ENCODE measurements at regions not wholly inside any gene's neighbourhood (a gene's known extent, or its start where the extent isn't known, plus 50 kb on each side); places are given as distances from the start of the nearest gene placed in this dataset.

DNA sequence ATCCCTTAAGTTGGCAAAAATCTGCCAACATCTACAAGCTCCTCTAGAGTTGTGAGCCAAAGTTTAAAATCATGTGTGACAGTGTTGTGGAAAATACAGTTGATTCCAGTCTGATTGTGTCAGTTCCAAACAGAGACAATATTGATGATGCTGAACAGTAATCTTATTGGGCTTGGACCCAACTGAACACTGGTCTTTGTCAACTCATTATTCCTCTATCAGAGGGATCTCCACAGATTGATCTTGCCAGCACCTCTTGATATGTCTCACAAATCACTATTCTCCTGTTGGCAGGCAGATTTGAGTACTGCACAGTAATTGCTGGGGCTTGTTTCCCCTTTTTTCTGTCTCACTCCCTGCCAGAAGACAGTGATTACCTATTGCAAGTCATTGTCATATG lies 326.6 kb upstream of the DPH6 start:
- no peak for DNase-seq

DNA sequence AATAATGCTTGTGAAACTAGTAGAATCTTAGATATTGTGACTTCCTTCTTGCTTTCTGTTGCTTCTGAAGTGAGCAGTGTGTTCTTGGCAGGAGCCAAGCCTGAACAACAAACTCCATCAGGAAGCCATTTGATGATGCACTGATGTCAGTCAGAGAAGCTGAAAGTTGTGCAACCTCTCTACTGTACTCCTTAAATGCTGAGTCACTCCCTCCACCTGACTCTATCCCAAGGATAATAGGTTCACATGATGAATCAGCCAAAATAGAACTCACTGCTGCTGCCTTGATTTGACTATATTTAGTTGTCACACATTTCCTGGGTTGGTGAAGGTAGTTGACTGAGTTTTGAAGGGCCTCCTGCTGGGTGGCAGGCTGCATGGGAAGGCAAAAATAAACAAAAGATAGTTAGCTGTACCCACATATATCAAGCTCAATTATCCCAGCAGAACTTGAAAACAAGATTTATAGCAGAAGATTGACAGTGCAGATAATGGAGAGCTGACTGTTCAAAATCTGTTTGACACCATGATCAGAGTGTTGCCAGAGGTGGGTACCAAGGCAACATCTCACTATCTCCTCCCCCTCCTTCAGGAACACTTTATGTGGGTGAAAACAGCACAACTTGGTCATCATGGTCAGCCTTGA lies 328.4 kb upstream of the DPH6 start:
- DNase-seq, result no peak

DNA sequence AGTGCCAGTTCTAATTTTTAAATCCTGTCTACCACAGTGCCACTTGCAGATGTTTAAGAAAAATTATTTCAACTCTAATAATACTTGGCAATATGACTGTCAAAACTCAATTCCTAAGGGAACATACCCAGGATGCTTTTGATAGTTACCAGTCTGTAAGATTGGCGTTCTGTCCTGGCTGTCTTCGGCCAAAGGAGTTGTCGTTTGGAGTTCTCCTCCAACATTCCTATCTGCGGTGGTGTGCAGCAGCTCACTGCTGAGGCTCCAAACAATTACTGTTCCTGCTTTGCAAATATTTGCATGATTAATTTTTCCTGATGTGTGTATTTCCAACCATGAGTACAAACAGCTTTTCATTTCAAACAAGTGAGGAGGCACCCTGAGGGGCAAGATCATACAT lies 330.8 kb upstream of the DPH6 start:
- DNase-seq, result no peak

DNA sequence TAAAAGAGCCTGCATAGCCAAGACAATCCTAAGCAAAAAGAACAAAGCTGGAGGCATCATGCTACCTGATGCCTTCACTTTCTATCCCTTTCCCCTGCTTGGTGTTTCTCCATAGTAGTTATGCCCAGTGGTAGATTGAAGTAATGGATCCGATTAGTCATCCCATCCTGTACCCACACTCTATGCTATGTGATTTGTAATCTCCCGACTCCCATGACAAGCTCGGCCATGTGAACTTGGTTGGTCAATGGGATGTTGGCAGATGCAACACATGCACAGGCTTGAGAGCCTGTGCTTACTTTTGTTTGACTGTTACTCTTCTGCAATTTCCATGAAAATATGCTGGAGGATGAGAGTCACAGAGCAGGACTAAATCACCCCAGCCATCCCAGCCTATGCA lies 334.9 kb upstream of the DPH6 start:
- DNase-seq, result no peak

DNA sequence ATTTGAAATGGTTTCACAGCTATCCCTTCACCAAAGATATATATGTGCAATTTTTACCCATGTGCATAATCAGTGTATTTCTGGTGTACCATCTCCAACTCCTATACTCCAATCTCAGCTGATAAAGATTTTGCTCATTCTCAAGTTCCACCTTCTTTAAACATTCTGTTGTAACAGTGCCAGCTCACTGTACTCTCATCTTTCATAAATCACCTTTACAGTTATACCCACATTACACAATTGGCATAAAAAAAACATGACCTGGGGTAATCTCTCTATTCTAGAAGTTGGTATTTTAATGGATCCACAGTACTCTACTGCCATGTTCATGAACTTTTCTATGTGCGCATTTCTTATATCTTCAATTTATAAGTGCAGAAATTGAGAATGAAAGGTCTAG lies 339.9 kb upstream of the DPH6 start:
- no peak for DNase-seq

DNA sequence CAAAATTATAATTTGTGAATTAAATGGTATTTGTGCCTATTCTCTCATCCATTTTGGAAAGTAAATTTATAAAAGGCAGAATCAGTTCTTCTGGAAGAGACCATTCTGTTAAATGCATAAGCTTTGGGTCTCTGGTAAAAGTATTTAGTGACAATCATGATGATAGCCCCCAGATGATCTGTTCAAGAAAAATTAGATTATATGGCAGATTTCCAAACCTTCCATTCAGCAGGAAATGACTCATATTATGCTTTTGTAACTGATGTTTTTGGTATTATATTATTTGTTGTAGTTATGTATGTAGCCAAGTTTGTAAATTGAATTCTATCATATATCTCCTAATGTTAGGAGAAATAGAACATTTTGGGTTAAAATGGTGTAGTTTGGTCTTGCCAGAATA lies 340.8 kb upstream of the DPH6 start:
- DNase-seq, result no peak

DNA sequence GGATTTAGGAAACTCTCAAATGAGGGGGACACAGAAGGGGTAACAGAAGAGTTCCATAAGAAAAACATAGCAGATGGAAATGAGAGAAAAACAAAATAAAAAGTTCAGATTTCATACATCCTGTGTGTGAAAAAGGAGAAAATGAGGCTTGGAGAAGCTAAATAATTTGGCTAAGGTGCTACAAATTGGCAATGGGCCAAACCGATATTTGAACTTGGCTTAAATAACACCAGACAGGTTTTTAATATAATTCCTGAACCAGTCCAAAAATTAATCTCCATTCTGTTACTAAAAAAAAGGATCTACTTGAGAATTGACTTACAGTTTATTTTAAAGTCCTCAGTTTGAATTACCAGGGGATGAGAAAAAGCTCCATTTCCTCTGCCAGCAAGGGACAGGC lies 342.9 kb upstream of the DPH6 start:
- DNase-seq, result no peak

DNA sequence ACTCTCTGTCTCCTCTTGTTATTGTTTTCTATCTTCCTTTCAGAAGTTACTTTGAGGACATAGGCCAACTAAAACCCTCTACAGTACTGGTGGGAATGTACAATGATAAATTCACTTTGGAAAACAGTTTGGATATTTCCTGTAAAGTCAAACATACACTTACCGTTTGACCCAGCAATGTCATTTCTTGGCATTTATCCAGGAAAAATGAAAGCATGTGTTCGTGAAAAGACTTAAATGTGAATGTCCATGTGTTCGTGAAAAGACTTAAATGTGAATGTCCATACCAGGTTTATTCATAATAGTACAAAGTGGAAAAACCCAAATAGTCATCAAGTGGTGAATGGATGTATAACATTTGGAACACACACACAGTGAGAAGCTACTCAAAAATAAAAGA lies 361.5 kb upstream of the DPH6 start:
- DNase-seq, result no peak

DNA sequence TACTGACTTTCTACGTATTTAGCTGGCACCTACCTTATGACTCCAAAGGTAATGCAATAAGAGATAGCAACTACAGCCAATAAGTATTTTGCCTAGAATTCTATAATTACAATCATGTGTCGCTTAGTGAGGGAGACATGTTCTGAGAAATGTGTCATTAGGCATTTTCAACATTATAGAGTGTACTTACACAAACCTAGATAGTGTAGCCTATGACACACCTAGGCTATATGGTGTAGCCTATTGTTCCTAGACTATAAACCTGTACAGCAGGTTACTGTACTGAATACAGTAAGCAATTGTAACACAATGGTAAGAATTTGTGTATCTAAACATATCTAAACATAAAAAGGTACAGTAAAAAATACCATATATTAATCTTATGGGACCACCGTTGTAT lies 363.4 kb upstream of the DPH6 start:
- no peak for DNase-seq

DNA sequence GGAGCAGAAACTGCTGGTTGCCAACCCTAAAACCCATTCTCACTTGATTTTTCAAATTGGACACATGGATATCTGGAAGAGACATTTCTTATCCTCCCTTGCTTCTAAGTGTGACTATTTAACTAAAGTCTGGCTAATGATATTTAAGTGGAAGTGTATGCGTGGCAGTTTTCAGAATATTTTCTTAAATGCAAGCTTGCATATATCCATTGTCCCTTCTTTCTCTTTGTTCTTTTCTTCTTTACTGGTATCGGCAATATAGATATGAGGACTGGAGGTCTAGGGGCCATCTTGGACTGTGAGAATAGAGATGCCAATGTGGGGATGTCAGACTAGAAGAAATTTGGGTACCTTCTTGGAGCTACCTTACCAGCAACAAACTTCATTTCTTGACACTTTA lies 364.3 kb upstream of the DPH6 start:
- no peak for DNase-seq

DNA sequence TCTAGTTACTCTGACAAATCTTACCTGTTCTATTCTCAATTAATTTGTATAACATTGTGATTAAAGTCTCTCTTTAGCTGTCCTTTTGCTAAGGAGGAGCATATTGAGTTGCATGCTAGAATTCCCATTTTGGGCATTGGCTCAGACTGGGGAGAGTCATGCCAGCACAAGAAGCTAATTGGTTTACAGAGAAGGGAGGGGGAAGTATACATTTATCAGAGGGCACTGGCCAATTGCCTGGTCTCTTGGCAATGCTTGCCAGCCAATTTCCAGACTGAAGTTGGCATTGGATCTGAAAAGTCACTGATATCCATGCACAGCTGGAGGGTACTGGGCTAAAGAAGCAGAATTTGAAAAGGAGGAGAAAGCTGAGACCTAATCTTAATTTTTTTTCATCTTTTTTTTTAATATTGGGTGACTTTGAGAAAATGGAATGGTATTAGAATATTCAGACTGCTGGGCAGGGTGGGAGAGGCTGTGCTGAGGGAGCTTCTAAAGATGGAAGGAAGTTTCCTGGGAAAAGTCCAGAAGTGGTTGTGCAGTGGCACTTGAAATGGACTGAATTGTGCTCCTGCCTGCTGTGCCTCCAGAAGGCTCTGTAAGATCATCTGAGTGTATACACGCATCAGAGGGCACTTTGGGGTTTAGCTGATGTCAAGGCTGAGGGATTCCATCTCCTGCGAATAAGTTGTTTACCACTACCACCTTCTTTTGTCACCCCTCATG lies 365.2 kb upstream of the DPH6 start:
- peak; percentile 17 for DNase-seq

DNA sequence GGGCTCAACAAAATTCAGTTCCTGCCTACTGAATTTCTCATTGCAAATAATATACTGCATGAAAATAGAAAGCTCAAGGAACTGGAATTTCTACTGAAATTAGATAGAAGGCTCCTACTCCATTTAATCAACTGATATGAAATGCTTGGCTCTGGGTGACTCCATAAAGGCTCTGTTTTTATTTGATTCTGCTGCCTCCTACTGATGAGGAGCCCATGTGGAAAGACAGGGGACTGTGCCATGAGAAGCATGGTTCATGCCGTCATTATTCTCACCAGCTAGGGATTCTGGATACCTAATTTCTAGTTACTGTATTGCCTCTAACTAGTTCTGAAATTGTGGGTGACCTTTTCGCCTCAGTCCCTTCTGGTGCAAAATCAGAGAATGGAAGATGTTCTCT lies 366.2 kb upstream of the DPH6 start:
- no peak for DNase-seq

DNA sequence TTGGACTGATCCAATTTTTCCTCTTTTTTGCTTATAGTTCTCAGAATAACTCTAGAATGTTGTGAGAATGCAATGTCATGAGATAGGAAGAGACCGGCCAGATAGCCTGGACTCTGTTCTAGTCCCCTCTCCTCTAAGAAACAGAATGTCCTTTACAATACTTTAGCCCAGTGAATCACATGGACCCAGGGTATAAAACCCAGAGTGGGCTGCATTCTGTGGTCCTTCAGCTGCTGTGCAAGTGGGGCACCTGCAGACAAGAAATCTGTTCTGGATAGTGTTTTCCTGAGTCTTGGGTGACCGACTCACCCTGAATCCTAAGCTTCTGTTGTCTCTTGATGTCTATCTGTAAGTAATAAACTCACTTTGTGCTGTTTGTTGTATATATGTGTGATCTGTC lies 368.6 kb upstream of the DPH6 start:
- DNase-seq, result no peak

DNA sequence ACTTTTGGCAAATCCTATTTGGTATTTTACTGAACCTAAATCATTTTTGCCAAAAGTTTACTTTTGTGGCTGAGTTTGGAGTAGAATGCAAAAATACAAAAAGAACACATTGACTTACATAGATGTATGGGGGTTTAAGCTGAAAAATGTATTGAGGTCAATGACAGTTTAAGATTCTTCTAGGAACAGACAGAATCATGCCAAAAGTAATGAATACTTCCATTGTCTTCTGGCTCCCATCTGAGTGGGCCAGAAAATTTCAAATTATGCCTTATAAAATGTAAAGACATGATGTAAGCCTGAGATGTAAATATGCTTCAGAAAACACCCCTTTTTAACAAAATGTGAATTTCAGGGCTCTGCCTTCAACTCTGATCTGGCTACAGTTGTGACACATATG lies 375.1 kb upstream of the DPH6 start:
- DNase-seq, result no peak

DNA sequence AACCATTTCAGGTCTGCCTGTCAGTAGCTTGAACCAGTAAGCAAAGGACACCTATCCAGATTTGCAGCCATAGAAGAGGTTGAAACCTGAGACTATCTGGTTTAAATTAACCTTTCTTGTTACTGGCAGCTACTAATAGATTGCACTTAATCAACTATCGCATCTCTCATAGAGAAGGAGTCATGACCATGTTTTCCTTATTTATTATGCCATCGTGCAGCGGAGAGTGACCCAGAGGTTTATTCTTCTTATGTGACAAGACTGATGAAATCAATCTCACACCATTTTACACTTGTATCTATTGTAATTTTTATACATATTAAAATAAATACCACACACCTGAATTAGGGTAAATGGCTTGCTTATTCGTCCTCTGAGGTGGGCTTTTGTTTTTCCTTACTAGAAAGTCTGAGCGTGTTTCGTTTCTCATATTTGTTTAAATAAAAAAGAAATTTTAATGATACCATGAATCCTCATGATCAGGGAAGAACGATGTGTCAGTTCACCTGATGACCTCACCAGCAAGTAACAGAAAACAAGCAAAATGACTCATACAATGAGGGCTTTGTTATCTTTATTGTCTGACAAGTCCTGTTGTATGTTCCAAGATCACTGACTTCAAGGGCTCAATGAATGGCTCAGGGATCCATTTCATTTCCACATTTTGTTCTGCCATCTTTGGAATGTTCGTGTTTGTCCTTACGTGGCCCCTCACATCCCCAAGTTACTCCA lies 379.5 kb upstream of the DPH6 start:
- no peak for DNase-seq

DNA sequence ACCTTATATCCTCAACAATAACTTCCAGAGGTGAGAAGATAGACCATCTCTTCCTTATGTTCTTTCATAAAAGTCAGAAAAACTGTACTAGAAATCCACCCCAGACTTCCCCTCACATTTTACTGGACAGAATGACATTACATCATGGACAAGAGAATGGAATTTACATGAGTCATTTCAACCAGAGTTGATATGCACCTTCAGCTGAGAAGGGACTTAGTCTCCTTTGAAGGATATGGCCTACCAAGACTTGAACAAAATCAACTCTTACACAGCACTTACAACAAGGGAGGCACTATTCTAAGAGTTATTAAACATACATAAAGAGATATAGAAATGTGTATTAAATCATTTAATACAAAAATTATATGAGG lies 380.0 kb upstream of the DPH6 start:
- no peak for DNase-seq

DNA sequence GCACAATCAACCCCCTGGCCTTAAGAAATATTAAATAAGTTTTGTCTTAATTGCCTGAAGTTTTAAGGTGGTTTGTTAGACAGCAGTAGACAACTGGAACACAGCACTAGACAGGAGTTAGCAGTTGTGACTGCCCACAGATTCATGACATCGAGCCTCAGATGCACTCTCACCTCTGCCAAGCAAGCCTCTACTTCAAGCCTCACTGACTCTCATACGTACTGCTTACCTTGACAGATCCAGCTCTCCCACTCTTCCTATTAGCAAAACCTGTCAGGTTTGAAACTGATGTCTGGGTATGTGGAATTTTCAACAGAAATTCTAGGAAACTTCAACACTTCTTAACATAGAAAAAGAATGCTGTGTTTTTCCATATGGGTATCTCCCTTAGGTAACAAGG lies 382.9 kb upstream of the DPH6 start:
- DNase-seq, result no peak

DNA sequence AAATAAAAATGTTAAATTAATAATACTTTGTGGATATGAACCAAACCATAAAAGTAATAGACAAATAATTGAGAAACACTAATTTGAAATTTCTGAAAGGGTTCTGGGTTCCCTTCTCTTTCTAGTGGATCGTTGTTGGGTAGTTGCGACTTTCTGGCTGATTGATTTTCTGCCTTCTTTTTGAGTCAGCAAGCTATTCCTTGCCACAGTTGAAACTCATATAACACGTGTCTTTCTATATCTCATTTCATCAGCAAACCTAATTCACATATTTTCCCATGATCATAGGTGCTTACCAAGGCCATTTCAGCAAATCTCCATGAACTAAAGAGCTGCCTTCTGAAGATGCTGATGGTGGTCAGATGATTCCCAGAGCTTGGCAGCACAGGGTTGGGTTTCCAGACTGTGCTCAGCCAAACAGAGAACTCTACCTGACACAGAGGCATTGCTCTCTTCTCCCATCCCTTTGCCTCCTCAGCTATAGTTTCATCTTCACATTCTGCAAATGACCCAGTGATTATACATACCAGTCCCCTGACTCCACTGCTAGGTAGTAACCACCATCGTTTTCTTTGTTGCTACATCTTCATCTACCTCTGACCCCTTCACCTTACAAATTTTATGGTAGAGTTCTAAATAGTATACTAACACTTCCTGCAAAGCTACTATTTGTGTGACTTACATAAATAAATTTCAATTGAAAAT lies 383.9 kb upstream of the DPH6 start:
- no peak for DNase-seq

DNA sequence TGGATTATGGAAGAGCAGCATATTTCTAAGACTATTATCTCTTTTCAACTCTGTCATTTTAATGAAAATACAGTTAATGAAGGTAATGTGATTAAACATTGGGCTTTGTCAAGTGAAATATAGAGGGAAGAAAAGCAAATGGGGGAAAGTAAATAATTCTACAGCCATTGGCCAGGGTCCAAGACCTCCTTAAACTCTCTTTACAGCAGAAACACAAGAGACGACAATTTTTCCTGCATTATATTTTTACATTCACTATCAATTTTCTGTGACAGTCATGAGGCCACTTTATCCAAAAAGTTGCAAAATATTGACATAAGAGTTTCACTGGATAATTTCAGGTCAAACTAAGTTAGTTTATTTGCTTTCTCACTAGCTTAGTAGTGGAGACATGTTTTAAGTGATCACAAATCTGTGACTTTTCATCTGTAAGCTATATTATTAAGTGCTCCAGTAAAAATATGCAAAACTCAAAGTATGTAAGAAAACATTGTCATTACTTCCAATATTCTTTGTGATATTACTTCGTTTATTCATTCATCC lies 385.9 kb upstream of the DPH6 start:
- no peak for DNase-seq

DNA sequence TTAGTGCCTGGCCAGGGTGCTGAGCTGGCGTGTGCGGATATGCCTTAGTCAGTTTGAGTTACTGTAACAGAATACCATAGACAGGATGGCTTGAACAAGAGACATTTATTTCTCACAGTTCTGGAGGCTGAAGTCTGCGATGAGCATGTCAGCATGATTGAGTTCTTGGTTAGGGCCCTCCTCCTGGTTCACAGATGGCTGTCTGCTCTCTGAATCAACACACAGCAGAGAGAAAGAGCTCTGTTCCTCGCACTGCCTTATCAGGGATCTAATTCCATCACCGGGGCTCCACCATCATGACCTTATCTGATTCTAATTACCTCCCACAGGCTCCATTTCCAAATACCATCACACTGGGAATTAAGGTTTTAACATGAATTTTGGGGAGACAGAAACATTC lies 386.6 kb upstream of the DPH6 start:
- DNase-seq, result no peak

DNA sequence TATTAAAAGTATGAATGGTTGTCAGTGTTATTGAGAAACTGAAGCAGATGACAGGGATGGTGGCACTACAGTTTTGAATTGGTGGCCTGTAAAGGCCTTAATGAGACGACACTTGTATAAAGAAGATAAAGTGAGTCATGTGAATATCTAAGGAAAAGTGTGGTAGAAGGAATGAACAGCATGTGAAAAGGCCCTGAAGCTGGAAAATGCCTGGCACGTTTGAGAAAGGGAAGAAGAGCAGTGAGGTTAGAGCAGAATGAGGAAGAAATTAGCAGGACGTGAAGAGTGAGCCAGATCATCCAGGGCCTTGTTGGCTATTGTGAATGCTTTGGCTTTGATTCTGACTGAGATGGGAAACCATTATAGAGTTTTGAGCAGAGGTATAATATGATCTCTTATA lies 387.6 kb upstream of the DPH6 start:
- no peak for DNase-seq

DNA sequence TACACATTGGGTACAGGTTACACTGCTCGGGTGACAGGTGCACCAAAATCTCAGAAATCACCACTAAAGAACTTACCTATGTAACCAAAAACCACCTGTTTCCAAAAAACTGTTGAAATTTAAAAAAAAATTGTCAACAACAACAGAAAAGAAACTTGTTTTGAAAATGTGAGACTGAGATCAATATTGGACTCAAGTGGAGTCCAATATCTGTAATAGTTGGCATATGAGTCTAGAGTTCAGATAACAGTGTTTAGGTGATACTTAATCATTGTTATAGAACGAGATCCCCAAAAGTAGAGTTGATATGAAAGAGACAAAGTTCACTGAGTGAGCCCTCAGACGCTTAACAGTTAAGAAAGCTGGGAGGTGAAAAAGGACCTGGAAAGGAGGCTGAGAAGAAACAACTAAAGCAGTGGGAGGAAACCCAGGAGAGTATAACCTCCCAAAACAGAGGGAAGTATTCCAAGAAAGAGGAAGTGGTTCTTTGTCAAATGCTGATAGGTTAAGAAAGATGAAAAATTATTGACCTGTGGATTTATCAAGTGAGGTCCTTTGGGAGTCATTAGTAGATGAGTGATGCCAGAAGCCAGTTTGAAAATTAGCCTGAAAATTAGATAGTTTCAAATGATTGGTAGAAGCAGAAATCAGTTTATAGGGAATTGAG lies 388.6 kb upstream of the DPH6 start:
- DNase-seq, result no peak

DNA sequence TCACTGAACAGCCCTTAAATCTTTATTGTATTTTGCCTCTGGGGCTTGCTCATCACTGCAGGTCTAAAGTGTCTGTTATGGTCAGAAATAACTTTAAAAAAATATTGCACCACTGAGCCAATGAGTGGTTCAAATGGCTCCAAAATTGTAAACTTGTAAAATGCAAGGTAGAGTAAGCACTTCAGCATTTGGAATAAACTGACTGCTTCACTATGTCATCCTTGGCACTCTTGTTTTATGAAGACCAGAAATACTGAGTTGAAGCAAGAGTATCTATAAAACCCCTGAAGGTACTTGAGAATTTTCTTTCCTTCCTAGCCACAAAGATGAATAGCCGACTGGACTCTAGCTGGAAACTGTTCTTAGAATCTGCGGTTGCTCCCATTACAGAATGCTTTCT lies 390.3 kb upstream of the DPH6 start:
- no peak for DNase-seq

Data from NCI-H2081 treated with DMSO at 0.1 percent for 48 hours (cell line).